PFSK-1 (cell line): ENCODE measurements at regions not wholly inside any gene's neighbourhood (a gene's known extent, or its start where the extent isn't known, plus 50 kb on each side); places are given as distances from the start of the nearest gene placed in this dataset.

ENCODE experiments used
- FOXP2 ChIP-seq: optimal IDR thresholded peaks from 2 replicates; pipeline ENCODE3; 2011; ENCODE audit warnings: borderline replicate concordance, control low read depth, inconsistent platforms; ENCODE audit not compliant: insufficient read depth; ENCODE audit errors: extremely low read length, extremely low read depth
- POLR2AphosphoS5 ChIP-seq: IDR thresholded peaks from 2 replicates; pipeline ENCODE4 v1.6.1; 2012; ENCODE audit warnings: low read depth, mild to moderate bottlenecking, control low read depth, low read length, moderate library complexity
- REST ChIP-seq, 2 experiments: IDR thresholded peaks; 2 replicates each; pipeline versions ENCODE4 v1.6.1 to v1.8.0; 2011 to 2012; ENCODE audit warnings: low read depth in 2 of 2, low read length in 2 of 2, control low read depth in 1 of 2, inconsistent platforms in 1 of 2, mild to moderate bottlenecking in 1 of 2, moderate library complexity in 1 of 2; ENCODE audit not compliant: insufficient read depth in 1 of 2
- SIN3A ChIP-seq: IDR thresholded peaks from 2 replicates; pipeline ENCODE4 v1.6.1; 2012; ENCODE audit warnings: mild to moderate bottlenecking, low read length, moderate library complexity, borderline replicate concordance; ENCODE audit not compliant: insufficient read depth
- TAF1 ChIP-seq: IDR thresholded peaks from 2 replicates; pipeline ENCODE4 v1.6.1; 2012; ENCODE audit warnings: low read length, control low read depth, borderline replicate concordance; ENCODE audit not compliant: insufficient read depth

- TF ChIP-seq TAF1: no peak
- TF ChIP-seq POLR2AphosphoS5: no peak
- no peak for TF ChIP-seq FOXP2
- no peak for TF ChIP-seq REST (IDR thresholded peaks at IDR 0.05; ENCODE audit: insufficient read depth in 1 of 2, low read depth in 2 of 2, low read length in 2 of 2)
- no peak for TF ChIP-seq SIN3A
These were observed 1752.9 kb downstream of the MAT2B start for GRCh38 chr5:165258197-165258771.

- no peak for TF ChIP-seq SIN3A
- TF ChIP-seq TAF1: no peak
- TF ChIP-seq FOXP2: no peak
- TF ChIP-seq POLR2AphosphoS5: no peak
- no peak for TF ChIP-seq REST (IDR thresholded peaks at IDR 0.05; ENCODE audit: insufficient read depth in 1 of 2, low read depth in 2 of 2, low read length in 2 of 2)
These were observed 1755.0 kb downstream of the MAT2B start for GRCh38 chr5:165260426-165260825.

- TF ChIP-seq FOXP2 (no peak), TAF1 (no peak), REST (IDR thresholded peaks at IDR 0.05; ENCODE audit: insufficient read depth in 1 of 2, low read depth in 2 of 2, low read length in 2 of 2) (no peak), POLR2AphosphoS5 (no peak), SIN3A (no peak)
These were observed 1758.1 kb downstream of the MAT2B start for GRCh38 chr5:165263536-165263935.

- TF ChIP-seq POLR2AphosphoS5: no peak
- no peak for TF ChIP-seq FOXP2
- no peak for TF ChIP-seq TAF1
- TF ChIP-seq SIN3A: no peak
- TF ChIP-seq REST (IDR thresholded peaks at IDR 0.05; ENCODE audit: insufficient read depth in 1 of 2, low read depth in 2 of 2, low read length in 2 of 2): no peak
These were observed 1761.5 kb downstream of the MAT2B start for GRCh38 chr5:165266939-165267338.

GRCh38 chr5:165272436-165272835, 1767.0 kb downstream of the MAT2B start:
- no peak for TF ChIP-seq SIN3A
- no peak for TF ChIP-seq REST (IDR thresholded peaks at IDR 0.05; ENCODE audit: insufficient read depth in 1 of 2, low read depth in 2 of 2, low read length in 2 of 2)
- no peak for TF ChIP-seq TAF1
- TF ChIP-seq POLR2AphosphoS5: no peak
- no peak for TF ChIP-seq FOXP2
